ENCODE measurements at regions not wholly inside any gene's neighbourhood (a gene's known extent, or its start where the extent isn't known, plus 50 kb on each side); places are given as distances from the start of the nearest gene placed in this dataset.

DNA sequence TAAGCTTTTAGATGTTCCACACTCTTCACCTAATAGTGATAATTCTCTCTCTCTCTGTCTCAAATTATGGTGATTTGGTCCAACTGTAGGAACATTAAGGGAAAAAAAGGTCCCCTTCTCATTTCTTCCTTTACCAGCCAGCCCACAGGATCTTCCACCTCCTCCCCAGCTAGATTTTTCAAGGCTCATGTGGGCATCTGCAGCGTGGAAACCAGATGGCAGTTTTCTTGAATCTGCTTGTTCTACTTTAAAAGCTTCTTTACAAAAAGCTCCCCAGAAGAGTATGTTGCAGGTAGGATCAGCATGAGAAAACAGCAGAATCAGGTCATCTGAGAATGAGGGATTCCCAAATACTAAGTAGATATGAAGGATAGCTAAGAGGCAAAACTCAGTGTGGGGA is 208.6 kb upstream of the PFN2 start:
- peaks cover 0 to 6% (median 0%) of the 10 kb centered on the region in 4 experiments; a peak in 1 of 7 replicates for H3K4me1 ChIP-seq (replicated peaks in 1 of 4; ENCODE audit: control insufficient read depth in 3 of 4, insufficient read depth in 4 of 4, low read length in 3 of 4)
- no peak overlapping the region for H2BK20ac ChIP-seq (ENCODE audit: low read length)
- ChIA-PET CTCF (ENCODE audit: partially characterized antibody) (interaction anchor here (0.7 to 2.4 kb wide), 9 partner anchors 10 to 221 kb away, joined by 3 to 8 read pairs (median 3); no protein-coding TSS in a partner anchor), POLR2A (ENCODE audit: partially characterized antibody) (interaction anchor here (2.3 kb wide), 1 partner anchor 208 kb away, joined by 7 read pairs; the partner anchor contains the start of gene PFN2)
- H3K23ac ChIP-seq (ENCODE audit: insufficient read length), result no peak overlapping the region
- H3K79me2 ChIP-seq (ENCODE audit: control insufficient read depth in 1 of 2, insufficient read depth in 2 of 2, low read length in 2 of 2), result no peaks in the 10 kb centered on the region
- H3K9ac ChIP-seq (replicated peaks in 1 of 4; ENCODE audit: extremely low read depth in 1 of 4, low read depth in 3 of 4, low read length in 3 of 4), result no peak overlapping the region
- no peak for FAIRE-seq
- DNase-seq (ENCODE audit: low read depth in 1 of 2, low spot score in 2 of 2), result no peak
- H3K18ac ChIP-seq (ENCODE audit: extremely low read depth, low read length), result no peak overlapping the region
- no peak overlapping the region for H4K5ac ChIP-seq (ENCODE audit: insufficient read length, low read depth, low read length)
- no peak overlapping the region for H4K91ac ChIP-seq (replicated peaks; ENCODE audit: insufficient read length, low read length)
- no peak overlapping the region for H3K4me3 ChIP-seq (ENCODE audit: extremely low read depth in 1 of 4, insufficient read depth in 2 of 4, low read depth in 3 of 4, low read length in 4 of 4)
- H3K4me2 ChIP-seq (ENCODE audit: insufficient read depth in 1 of 2, low read depth in 2 of 2, low read length in 2 of 2), result no peak overlapping the region
- H4K8ac ChIP-seq (ENCODE audit: extremely low read depth, insufficient read depth, low read length), result no peak overlapping the region
- H2BK120ac ChIP-seq (replicated peaks; ENCODE audit: low read depth, low read length), result no peak overlapping the region
- no peaks in the 10 kb centered on the region for H3K79me1 ChIP-seq (ENCODE audit: low read depth, low read length)
- H2BK15ac ChIP-seq (ENCODE audit: low read length), result no peak overlapping the region
- no peak overlapping the region for H3K27ac ChIP-seq (ENCODE audit: low read depth, low read length)
- no peak overlapping the region for H3K56ac ChIP-seq (replicated peaks; ENCODE audit: insufficient read length, low read depth, low read length)
- no peaks in the 10 kb centered on the region for H4K20me1 ChIP-seq (replicated peaks in 1 of 2; ENCODE audit: control insufficient read depth in 1 of 2, insufficient read depth in 2 of 2, low read length in 2 of 2)
- no peak overlapping the region for H3K14ac ChIP-seq (ENCODE audit: insufficient read length)
- 94% methylated on average over 1 of the region's 1 CpG; no CpG with 5 or more reads in 1 of the 2 experiments for WGBS, 2 experiments (ENCODE audit: extremely low coverage in 1 of 2, insufficient coverage in 1 of 2, insufficient read length in 1 of 2, insufficient replicate concordance in 2 of 2, low coverage in 1 of 2, low lambda C conversion rate in 2 of 2, missing lambda C conversion rate in 1 of 2)
- peaks cover 1% of the 10 kb centered on the region; the same call in 1 of the 2 replicates for H3K23me2 ChIP-seq (ENCODE audit: low read depth, low read length)
- H2AK5ac ChIP-seq (ENCODE audit: low read depth, low read length), result no peak overlapping the region
- H3K27me3 ChIP-seq (replicated peaks in 1 of 4; ENCODE audit: control insufficient read depth in 3 of 4, extremely low read depth in 1 of 4, insufficient read depth in 3 of 4, low read length in 3 of 4), result 0 out of 7 replicates have a peak, but pooled peaks cover 0 to 2% (median 0%) of the 10 kb centered on the region in 4 experiments
- H3K36me3 ChIP-seq (ENCODE audit: control insufficient read depth in 2 of 4, insufficient read depth in 4 of 4, low read length in 3 of 4), result no peaks in the 10 kb centered on the region
- H3K4ac ChIP-seq (replicated peaks; ENCODE audit: insufficient read length, low read depth, low read length), result no peak overlapping the region
- H2AFZ ChIP-seq (ENCODE audit: low read length), result 0 out of 2 replicates have a peak overlapping the region, but pooled peaks have one; percentile 21
- no peaks in the 10 kb centered on the region for H3K9me3 ChIP-seq (ENCODE audit: insufficient read depth in 2 of 2, low read depth in 1 of 2, low read length in 1 of 2)
- H2BK12ac ChIP-seq (ENCODE audit: low read depth, low read length), result no peak overlapping the region
- no peak overlapping the region for H2BK5ac ChIP-seq (ENCODE audit: low read depth, low read length)
